ENCODE measurements at regions not wholly inside any gene's neighbourhood (a gene's known extent, or its start where the extent isn't known, plus 50 kb on each side); places are given as distances from the start of the nearest gene placed in this dataset.

DNA sequence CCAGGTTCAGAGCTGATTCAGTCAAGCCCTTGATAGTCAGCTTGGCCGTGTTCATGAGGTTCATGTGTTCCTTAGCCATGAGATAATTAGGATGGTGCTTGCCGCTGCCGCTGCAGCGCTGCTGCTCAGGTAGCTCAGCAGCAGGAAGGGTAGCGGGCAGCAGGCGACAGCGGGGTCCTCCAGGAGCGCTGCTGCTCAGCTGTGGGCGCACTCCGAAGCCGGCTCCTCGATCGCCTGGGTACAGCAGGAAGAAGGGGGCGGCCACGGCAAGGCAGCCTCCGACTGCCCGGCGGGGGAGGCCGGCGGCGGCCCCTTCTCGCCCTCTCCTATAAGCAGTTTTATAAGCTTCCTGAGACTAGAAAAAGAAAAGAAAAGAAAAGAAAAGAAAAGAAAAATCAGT is 1253.6 kb downstream of the EFNA5 start:
- no peaks in the 10 kb centered on the region for H3K4me1 ChIP-seq (ENCODE audit: control insufficient read depth in 1 of 2, insufficient read depth in 2 of 2, low read length in 2 of 2)
- ATAC-seq (ENCODE audit: low FRiP score): no peak
- no peak overlapping the region for H3K27ac ChIP-seq (ENCODE audit: low read depth in 1 of 2, low read length in 2 of 2)
- DNase-seq: no peak
- 95% methylated on average over 20 to 22 of the region's 22 CpGs for WGBS, 2 donors
- no peaks in the 10 kb centered on the region for H3K27me3 ChIP-seq (ENCODE audit: control insufficient read depth in 1 of 2, insufficient read depth in 2 of 2, low read length in 1 of 2)
- no peak overlapping the region for H3K4me3 ChIP-seq (ENCODE audit: low read length in 2 of 2)
- intact Hi-C loops (cut with DNase I): no loop called here
- no peaks in the 10 kb centered on the region for H3K9me3 ChIP-seq (ENCODE audit: control insufficient read depth, low read length)
- H3K36me3 ChIP-seq (ENCODE audit: control insufficient read depth in 1 of 2, insufficient read depth in 2 of 2, low read length in 1 of 2): no peaks in the 10 kb centered on the region

DNA sequence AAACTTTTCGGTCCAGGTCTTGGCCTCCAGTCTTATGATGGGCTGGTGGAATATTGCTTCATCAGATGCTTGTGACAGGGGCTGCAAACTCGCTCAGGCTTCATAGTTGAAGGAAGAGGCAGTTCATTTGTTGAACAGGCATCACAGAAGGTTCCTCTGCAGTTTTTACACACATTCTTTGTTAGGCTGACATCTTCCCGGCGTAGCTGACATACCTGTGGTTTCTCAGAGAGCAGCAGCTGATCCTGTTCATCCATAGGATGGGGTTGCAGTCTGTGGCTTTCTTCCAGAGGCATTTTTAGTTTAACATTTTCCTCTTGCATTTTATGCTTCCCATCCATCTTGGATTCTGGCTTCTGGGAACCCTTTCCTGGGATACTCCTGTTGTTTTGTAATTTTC is 1255.2 kb downstream of the EFNA5 start:
- Histone ChIP-seq H3K4me1 (ENCODE audit: control insufficient read depth in 1 of 2, insufficient read depth in 2 of 2, low read length in 2 of 2) (no peaks in the 10 kb centered on the region), H3K27ac (ENCODE audit: low read depth in 1 of 2, low read length in 2 of 2) (no peak overlapping the region), H3K4me3 (ENCODE audit: low read length in 2 of 2) (no peak overlapping the region), H3K9me3 (ENCODE audit: control insufficient read depth, low read length) (no peaks in the 10 kb centered on the region), H3K27me3 (ENCODE audit: control insufficient read depth in 1 of 2, insufficient read depth in 2 of 2, low read length in 1 of 2) (no peaks in the 10 kb centered on the region), H3K36me3 (ENCODE audit: control insufficient read depth in 1 of 2, insufficient read depth in 2 of 2, low read length in 1 of 2) (no peaks in the 10 kb centered on the region)
- WGBS, 2 donors: 89 to 91% methylated on average over 4 of the region's 4 CpGs
- intact Hi-C loops (cut with DNase I): no loop called here
- ATAC-seq (ENCODE audit: low FRiP score) (no peak), DNase-seq (no peak)

DNA sequence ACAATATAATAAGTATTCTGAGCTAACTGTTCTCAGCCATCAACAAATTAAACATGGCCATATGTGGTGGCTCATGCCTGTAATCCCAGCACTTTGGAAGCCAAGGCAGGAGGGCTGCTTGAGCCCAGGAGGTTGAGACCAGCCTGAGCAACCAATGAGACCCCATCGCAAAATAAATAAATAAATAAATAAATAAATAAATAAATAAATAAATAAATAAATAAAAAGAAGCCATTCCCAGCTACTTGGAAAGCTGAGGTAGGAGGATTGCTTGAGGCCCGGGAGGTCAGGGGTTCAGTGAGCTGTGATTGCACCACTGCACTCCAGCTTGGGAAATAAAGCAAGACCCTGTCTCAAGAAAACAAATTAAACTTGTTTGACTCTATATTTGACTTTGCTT is 1256.4 kb downstream of the EFNA5 start:
- no peaks in the 10 kb centered on the region for H3K4me1 ChIP-seq (ENCODE audit: control insufficient read depth in 1 of 2, insufficient read depth in 2 of 2, low read length in 2 of 2)
- ATAC-seq (ENCODE audit: low FRiP score) (no peak), DNase-seq (no peak)
- H3K4me3 ChIP-seq (ENCODE audit: low read length in 2 of 2): no peak overlapping the region
- H3K27me3 ChIP-seq (ENCODE audit: control insufficient read depth in 1 of 2, insufficient read depth in 2 of 2, low read length in 1 of 2): no peaks in the 10 kb centered on the region
- H3K9me3 ChIP-seq (ENCODE audit: control insufficient read depth, low read length): no peaks in the 10 kb centered on the region
- H3K36me3 ChIP-seq (ENCODE audit: control insufficient read depth in 1 of 2, insufficient read depth in 2 of 2, low read length in 1 of 2): no peaks in the 10 kb centered on the region
- 96 to 99% methylated on average over 2 of the region's 2 CpGs for WGBS, 2 donors
- no peak overlapping the region for H3K27ac ChIP-seq (ENCODE audit: low read depth in 1 of 2, low read length in 2 of 2)
- intact Hi-C loops (cut with DNase I): no loop called here

DNA sequence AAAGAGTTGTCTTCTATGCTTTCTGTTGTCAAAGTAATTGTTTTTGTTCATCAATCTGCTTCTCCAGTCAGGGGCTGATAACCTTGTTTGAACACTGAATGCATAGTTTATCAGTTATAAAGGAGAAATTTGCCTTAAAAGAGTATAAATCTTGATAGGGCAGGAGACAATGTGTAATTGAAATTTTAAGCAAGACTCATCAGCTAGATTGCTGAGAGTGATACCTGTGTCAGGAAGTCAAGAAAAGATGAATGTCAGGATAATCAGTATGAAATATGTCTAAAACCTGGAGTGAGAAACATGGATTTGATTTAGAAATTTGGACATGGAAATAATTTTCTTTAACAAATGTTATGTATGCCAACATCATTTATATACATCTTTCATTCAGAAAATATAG is 1258.1 kb downstream of the EFNA5 start:
- ATAC-seq (ENCODE audit: low FRiP score) (no peak), DNase-seq (no peak)
- Histone ChIP-seq H3K4me3 (ENCODE audit: low read length in 2 of 2) (no peak overlapping the region), H3K36me3 (ENCODE audit: control insufficient read depth in 1 of 2, insufficient read depth in 2 of 2, low read length in 1 of 2) (no peaks in the 10 kb centered on the region), H3K9me3 (ENCODE audit: control insufficient read depth, low read length) (no peaks in the 10 kb centered on the region), H3K27me3 (ENCODE audit: control insufficient read depth in 1 of 2, insufficient read depth in 2 of 2, low read length in 1 of 2) (no peaks in the 10 kb centered on the region), H3K27ac (ENCODE audit: low read depth in 1 of 2, low read length in 2 of 2) (no peak overlapping the region), H3K4me1 (ENCODE audit: control insufficient read depth in 1 of 2, insufficient read depth in 2 of 2, low read length in 2 of 2) (no peaks in the 10 kb centered on the region)
- intact Hi-C loops (cut with DNase I): no loop called here

DNA sequence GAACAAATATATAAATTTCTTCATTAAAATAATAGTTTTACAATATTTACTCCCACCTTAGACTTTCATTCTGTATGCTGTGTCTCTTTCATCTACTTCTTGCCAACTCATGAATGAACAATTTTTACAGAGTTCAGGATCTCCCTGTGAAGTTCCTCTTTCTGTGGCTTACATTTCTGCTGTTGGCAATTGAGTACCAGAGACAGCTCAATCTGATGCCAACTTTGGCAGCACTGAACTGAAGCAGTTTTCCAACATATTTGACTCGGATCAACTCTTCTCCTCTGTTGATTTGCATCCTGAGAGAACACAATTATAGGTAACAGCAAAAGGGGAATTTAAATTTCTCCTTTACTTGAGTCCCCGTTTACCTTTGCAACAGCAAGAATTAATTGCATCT is 1262.2 kb downstream of the EFNA5 start:
- Histone ChIP-seq H3K4me3 (ENCODE audit: low read length in 2 of 2) (no peak overlapping the region), H3K27ac (ENCODE audit: low read depth in 1 of 2, low read length in 2 of 2) (no peak overlapping the region), H3K4me1 (ENCODE audit: control insufficient read depth in 1 of 2, insufficient read depth in 2 of 2, low read length in 2 of 2) (no peaks in the 10 kb centered on the region), H3K36me3 (ENCODE audit: control insufficient read depth in 1 of 2, insufficient read depth in 2 of 2, low read length in 1 of 2) (no peaks in the 10 kb centered on the region), H3K27me3 (ENCODE audit: control insufficient read depth in 1 of 2, insufficient read depth in 2 of 2, low read length in 1 of 2) (no peaks in the 10 kb centered on the region), H3K9me3 (ENCODE audit: control insufficient read depth, low read length) (no peaks in the 10 kb centered on the region)
- intact Hi-C loops (cut with DNase I): no loop called here
- WGBS, 2 donors: 41 to 43% methylated on average over 2 of the region's 2 CpGs
- DNase-seq (no peak), ATAC-seq (ENCODE audit: low FRiP score) (no peak)

DNA sequence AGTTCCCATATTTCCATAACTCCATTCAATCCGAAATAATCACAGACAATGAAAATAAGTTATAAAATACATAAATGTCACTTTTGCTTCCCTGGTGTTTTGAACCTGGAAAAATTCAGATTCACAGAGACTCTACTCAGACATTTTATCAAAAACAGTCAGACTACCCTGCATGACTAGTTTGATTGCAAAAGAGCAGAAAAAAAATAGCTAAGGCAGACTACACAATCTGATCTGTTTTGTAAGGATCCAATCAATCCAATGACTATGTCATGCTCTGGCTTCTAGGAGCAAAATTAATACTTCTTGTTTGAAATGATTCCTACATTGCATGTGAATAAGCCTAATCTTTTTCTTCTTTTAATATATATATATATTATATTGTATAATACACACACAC is 1262.6 kb downstream of the EFNA5 start:
- H3K36me3 ChIP-seq (ENCODE audit: control insufficient read depth in 1 of 2, insufficient read depth in 2 of 2, low read length in 1 of 2): no peaks in the 10 kb centered on the region
- no peaks in the 10 kb centered on the region for H3K9me3 ChIP-seq (ENCODE audit: control insufficient read depth, low read length)
- WGBS, 2 donors: 72 to 74% methylated on average over 1 of the region's 1 CpG
- ATAC-seq (ENCODE audit: low FRiP score) (no peak), DNase-seq (no peak)
- no peaks in the 10 kb centered on the region for H3K27me3 ChIP-seq (ENCODE audit: control insufficient read depth in 1 of 2, insufficient read depth in 2 of 2, low read length in 1 of 2)
- intact Hi-C loops (cut with DNase I): no loop called here
- no peak overlapping the region for H3K27ac ChIP-seq (ENCODE audit: low read depth in 1 of 2, low read length in 2 of 2)
- H3K4me1 ChIP-seq (ENCODE audit: control insufficient read depth in 1 of 2, insufficient read depth in 2 of 2, low read length in 2 of 2): no peaks in the 10 kb centered on the region
- no peak overlapping the region for H3K4me3 ChIP-seq (ENCODE audit: low read length in 2 of 2)

DNA sequence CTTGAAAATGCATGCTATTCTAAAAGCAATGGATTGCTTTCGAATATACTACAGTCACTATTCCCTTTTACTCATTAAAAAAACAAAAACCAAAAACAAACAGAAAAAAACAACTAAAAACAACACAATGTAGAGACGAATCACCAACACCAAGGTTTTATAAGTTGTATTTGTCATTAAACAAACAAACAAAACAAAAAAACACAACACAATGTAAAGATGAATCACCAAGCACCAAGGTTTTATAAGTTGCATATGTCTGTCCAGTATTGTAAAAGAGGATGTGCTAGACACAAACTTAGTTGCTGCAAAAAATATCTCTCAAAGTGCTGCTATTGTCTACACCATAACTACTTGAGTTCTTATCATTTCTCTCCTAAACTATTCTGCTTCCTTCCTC is 1269.2 kb downstream of the EFNA5 start:
- intact Hi-C loops (cut with DNase I): no loop called here
- no peaks in the 10 kb centered on the region for H3K27me3 ChIP-seq (ENCODE audit: control insufficient read depth in 1 of 2, insufficient read depth in 2 of 2, low read length in 1 of 2)
- 74 to 77% methylated on average over 2 of the region's 2 CpGs for WGBS, 2 donors
- ATAC-seq (ENCODE audit: low FRiP score) (no peak), DNase-seq (no peak)
- H3K36me3 ChIP-seq (ENCODE audit: control insufficient read depth in 1 of 2, insufficient read depth in 2 of 2, low read length in 1 of 2): no peaks in the 10 kb centered on the region
- no peaks in the 10 kb centered on the region for H3K4me1 ChIP-seq (ENCODE audit: control insufficient read depth in 1 of 2, insufficient read depth in 2 of 2, low read length in 2 of 2)
- no peak overlapping the region for H3K4me3 ChIP-seq (ENCODE audit: low read length in 2 of 2)
- no peak overlapping the region for H3K27ac ChIP-seq (ENCODE audit: low read depth in 1 of 2, low read length in 2 of 2)
- H3K9me3 ChIP-seq (ENCODE audit: control insufficient read depth, low read length): no peaks in the 10 kb centered on the region

DNA sequence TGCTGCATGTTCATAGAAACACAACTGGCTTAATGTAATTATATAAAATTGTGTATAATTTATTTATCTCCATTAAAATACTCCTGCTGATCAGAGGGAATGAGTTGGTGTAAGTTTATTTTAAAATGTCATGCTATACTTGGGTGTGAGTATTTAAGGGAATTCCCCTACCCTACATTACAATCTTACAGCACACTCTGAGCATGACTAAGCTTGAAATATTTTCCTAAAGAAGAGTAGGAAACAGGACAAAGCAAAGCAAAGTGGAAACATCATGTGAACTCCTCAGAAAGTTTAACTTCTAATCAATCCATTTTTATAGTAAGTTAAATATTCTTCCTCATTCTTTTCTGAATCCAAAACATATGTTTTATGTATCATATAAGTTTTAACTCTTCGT is 1271.3 kb downstream of the EFNA5 start:
- no peak overlapping the region for H3K4me3 ChIP-seq (ENCODE audit: low read length in 2 of 2)
- no peaks in the 10 kb centered on the region for H3K36me3 ChIP-seq (ENCODE audit: control insufficient read depth in 1 of 2, insufficient read depth in 2 of 2, low read length in 1 of 2)
- no peak for DNase-seq
- ATAC-seq (ENCODE audit: low FRiP score): no peak
- H3K4me1 ChIP-seq (ENCODE audit: control insufficient read depth in 1 of 2, insufficient read depth in 2 of 2, low read length in 2 of 2): no peaks in the 10 kb centered on the region
- no peaks in the 10 kb centered on the region for H3K27me3 ChIP-seq (ENCODE audit: control insufficient read depth in 1 of 2, insufficient read depth in 2 of 2, low read length in 1 of 2)
- H3K9me3 ChIP-seq (ENCODE audit: control insufficient read depth, low read length): no peaks in the 10 kb centered on the region
- no peak overlapping the region for H3K27ac ChIP-seq (ENCODE audit: low read depth in 1 of 2, low read length in 2 of 2)
- WGBS, 2 donors: 79 to 92% methylated on average over 1 of the region's 1 CpG
- intact Hi-C loops (cut with DNase I): no loop called here

DNA sequence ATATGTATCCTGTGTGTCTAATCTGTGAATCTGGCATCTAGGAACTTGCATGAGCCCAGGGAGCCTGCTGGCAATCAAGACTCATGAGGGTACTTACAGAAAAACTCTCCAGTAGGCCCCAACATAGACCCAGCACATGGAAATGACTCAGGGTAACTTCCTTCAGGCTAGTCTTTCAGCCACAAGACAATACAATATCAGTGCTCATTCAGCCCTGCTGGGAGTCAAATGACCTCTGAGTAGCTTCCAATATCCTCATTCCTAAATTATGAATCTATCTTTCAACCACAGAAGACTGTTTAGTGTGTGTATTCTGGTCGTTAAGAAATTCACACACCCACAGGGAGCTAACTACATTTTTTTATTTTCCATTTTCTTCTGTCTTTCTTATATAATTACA is 1273.0 kb downstream of the EFNA5 start:
- Histone ChIP-seq H3K9me3 (ENCODE audit: control insufficient read depth, low read length) (no peaks in the 10 kb centered on the region), H3K27me3 (ENCODE audit: control insufficient read depth in 1 of 2, insufficient read depth in 2 of 2, low read length in 1 of 2) (no peaks in the 10 kb centered on the region), H3K27ac (ENCODE audit: low read depth in 1 of 2, low read length in 2 of 2) (peak overlapping the region in 1 of 2 donors; percentile 5), H3K4me1 (ENCODE audit: control insufficient read depth in 1 of 2, insufficient read depth in 2 of 2, low read length in 2 of 2) (no peaks in the 10 kb centered on the region), H3K4me3 (ENCODE audit: low read length in 2 of 2) (no peak overlapping the region), H3K36me3 (ENCODE audit: control insufficient read depth in 1 of 2, insufficient read depth in 2 of 2, low read length in 1 of 2) (no peaks in the 10 kb centered on the region)
- DNase-seq: no peak
- WGBS, 2 donors: 22 to 33% methylated on average over 1 of the region's 1 CpG
- ATAC-seq (ENCODE audit: low FRiP score): no peak
- intact Hi-C loops (cut with DNase I): no loop called here

DNA sequence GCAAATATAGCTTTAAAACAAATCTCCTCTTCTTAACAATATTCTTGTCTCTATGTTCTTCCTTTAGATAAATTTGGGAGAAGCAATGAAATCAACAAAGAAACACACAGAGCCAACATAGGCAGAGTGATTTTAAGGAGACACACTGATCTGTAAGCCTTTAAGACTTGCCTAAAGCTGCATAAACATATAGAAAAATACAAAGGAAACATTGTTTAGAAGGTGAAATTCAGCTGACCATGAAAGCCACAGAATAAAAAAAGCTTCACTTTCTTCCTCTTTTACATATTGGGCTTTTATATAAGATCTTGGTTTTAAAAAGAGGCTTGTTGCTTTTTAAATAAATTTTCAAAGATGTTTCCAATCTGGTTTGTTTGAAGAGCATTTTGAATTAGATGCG is 1277.5 kb downstream of the EFNA5 start:
- intact Hi-C loops (cut with DNase I): no loop called here
- H3K27me3 ChIP-seq (ENCODE audit: control insufficient read depth in 1 of 2, insufficient read depth in 2 of 2, low read length in 1 of 2): no peaks in the 10 kb centered on the region
- 97 to 100% methylated on average over 1 of the region's 1 CpG for WGBS, 2 donors
- H3K27ac ChIP-seq (ENCODE audit: low read depth in 1 of 2, low read length in 2 of 2): no peak overlapping the region
- H3K4me1 ChIP-seq (ENCODE audit: control insufficient read depth in 1 of 2, insufficient read depth in 2 of 2, low read length in 2 of 2): no peaks in the 10 kb centered on the region
- H3K9me3 ChIP-seq (ENCODE audit: control insufficient read depth, low read length): no peaks in the 10 kb centered on the region
- DNase-seq (no peak), ATAC-seq (ENCODE audit: low FRiP score) (no peak)
- no peaks in the 10 kb centered on the region for H3K36me3 ChIP-seq (ENCODE audit: control insufficient read depth in 1 of 2, insufficient read depth in 2 of 2, low read length in 1 of 2)
- H3K4me3 ChIP-seq (ENCODE audit: low read length in 2 of 2): no peak overlapping the region

Data from aorta (tissue), 5 donors.